CD4-positive, alpha-beta T cell treated with Interleukin-6 for 4 hours (primary cell): ENCODE measurements at regions not wholly inside any gene's neighbourhood (a gene's known extent, or its start where the extent isn't known, plus 50 kb on each side); places are given as distances from the start of the nearest gene placed in this dataset.
A peak's percentile ranks its signal among the peaks of the same experiment; 100 is the strongest.

ENCODE experiments used
- DNase-seq: peaks from one replicate; pipeline ENCODE4 v3.0.0-alpha.2; 2020; ENCODE audit warnings: mixed read lengths

DNA sequence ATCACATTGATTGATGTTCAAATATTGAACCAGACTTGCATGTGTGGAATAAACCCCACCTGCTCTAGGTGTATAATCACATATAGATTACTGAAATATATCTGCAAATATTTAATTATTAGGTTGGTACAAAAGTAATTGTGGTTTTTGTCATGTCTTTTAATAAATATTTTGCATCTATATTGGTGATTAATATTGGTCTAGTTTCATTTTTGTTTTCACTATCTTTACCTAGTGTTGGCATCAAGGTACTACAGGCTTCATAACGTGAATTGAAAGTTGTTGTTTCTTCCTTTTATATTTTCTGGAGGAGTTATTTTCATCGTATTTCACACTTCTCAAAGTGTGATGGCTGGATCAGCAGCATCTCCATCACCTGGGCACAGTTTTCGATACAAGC is 740.0 kb upstream of the TMEM132C start:
- DNase-seq, result no peak

- no peak for DNase-seq
Measured at GRCh38 chr12:127528551-127528950, 738.4 kb upstream of the TMEM132C start.

GRCh38 chr12:127531542-127531941 is 735.4 kb upstream of the TMEM132C start:
- no peak for DNase-seq

DNA sequence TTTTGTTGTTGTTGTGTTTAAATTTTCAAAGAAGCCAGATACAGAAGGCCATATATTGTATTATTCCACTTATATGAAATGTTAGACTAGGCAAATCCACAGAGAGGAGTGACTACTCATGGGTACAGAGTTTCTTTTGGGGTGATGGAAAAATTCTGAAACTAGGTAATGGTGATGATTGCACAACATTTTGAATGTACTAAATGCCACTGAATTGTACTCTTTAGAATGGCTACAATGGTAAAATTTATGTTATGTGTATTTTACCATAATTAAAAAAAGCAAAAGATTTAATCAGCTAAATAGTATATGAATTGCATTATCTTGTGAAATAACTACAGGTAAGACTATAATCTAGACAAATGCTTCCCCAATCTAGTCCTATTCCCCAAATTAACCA is 733.6 kb upstream of the TMEM132C start:
- DNase-seq, result no peak

GRCh38 chr12:127536833-127537428 is 730.0 kb upstream of the TMEM132C start:
- DNase-seq, result no peak

GRCh38 chr12:127538316-127538715 is 728.7 kb upstream of the TMEM132C start:
- no peak for DNase-seq

DNA sequence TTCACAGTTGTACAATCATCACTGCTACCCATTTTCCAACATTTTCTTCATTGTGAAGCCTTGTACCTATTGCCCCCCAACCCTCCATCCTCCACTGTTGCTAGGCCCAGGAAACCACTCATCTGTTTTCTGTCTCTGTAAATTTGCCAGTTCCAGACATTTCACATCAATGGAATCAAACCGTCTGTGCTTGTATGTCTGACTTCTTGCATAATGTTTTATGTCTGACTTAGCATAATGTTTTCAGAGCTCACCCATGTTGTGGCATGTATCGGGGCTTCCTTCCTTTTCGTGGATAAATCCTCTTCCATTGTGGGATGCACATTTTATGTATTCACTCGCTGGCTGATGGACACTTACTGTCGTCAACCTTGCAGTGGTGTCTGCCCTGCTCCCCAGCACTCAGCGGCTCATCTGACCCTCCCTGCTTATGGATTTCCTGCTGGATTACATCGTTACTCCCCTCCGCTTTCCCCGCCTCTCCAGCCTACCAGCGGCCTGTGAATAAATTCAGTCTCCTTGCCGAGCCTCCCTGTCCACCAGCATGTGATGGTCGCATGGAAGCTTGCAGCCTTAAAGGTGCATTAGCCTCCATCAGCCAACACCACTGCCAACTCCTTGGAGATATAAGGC is 727.6 kb upstream of the TMEM132C start:
- no peak for DNase-seq

DNA sequence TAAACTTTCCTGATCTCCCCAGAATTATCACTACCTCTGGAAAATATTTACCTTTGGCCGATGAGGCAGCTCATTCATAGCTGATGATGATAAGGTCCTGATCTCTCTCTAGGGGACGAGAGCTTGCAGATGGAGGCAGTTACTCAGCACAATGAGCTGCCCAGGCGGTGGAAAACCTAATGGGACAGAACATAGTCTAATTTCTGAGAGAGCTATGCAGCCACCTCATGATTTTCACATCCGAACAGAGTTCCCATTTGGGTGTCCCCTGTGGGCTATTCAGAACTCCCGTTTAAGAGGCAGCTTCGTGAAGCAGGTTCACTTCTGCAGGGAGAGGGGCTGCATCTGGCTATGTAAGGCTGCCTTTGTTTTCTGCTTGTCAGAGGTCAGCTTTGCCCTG is 724.6 kb upstream of the TMEM132C start:
- no peak for DNase-seq

DNA sequence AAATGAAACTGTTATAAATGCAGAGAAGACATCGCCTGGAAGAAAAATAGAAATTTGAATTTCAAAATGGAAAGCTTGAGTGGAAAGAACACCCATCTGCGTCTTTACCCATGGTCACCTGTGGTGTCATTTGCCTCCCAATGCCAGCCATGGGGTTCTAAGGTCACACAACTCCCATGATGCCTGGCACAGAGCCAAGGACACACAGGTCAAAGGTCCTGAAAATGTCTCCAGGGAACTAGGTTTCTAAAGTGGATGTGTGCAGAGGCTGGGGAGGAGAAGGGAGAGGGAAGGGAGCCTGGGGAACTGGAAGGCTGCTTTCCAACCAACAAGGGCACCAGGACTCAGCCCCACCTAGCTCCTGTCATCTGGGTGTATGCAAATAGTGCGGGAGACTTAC is 724.0 kb upstream of the TMEM132C start:
- no peak for DNase-seq

GRCh38 chr12:127546721-127547505 is 720.1 kb upstream of the TMEM132C start:
- no peak for DNase-seq

DNA sequence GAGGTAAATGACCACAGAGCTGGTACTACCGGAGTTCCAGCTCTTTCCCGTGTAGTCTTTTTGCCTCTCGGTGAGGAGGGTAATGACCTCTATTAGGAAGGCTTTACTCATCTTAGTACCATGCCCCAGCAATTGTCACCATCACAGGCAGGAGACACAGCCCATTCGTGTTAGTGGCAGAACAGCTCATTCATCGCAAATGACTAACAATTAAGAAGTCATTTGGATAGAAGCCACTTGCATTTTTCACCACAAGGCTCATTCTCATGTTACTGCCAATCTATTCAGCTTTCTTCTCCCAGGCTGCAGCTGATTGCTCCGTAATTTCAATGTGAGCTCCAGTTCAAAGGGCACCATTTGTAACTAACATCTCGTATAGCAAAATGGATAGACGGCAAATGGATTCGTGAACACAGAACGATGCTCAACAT is 718.8 kb upstream of the TMEM132C start:
- no peak for DNase-seq

DNA sequence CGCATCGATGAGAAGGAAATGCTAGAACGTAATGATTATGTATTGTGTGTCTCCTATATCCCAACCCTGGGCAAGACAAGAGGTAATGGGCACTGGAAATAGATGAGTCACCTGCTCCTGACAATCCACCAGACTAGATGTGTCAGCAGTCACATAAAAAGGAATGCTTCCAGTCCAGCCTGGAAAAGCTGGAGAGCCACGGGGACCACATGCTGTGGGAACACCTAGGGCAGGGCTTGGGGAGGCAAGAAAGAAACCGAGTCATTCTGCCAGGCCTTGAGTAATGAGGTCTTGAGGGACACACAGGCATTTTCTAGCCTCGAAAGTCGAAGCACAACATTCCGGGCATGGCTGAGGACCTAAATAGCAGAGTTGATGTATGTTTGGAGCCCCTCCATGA is 716.7 kb upstream of the TMEM132C start:
- no peak for DNase-seq

DNA sequence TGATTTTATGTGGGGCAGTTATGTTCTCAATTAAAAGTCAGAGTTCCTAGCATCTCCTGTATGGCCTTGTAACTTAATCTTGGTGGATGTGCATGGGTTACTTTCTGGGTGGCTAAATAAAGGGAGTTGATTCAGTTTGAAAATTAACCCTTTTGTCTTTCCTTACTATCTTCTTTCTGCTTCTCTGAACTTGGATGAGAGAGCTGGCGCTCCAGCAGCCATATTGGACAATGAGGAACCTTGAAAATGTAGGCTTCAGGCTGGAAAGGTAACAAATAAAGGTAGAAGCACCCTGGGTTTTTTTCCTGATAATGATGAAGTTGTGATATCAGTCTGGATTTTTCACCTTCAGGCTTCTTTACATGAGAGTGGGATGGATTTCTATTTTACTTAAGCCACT is 714.1 kb upstream of the TMEM132C start:
- DNase-seq, result no peak

DNA sequence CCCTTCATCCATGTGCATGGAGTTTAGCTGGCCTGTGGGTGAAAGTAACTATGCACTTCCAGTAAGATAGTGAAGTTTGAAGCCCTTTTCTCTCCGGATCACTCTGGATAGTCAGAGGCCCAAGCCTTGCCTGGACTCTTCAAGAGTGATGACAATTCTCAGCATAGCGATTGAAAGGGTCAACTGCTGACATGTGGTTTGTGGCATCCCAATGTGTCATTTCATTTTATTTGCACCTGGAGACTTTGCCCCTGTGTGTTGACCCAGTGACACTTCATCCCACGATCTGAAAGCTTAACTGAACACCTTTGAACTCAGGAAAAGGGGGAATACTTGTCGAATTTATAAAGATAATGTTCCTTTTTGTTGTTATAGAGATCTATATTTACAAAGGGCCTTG is 711.9 kb upstream of the TMEM132C start:
- DNase-seq, result no peak

DNA sequence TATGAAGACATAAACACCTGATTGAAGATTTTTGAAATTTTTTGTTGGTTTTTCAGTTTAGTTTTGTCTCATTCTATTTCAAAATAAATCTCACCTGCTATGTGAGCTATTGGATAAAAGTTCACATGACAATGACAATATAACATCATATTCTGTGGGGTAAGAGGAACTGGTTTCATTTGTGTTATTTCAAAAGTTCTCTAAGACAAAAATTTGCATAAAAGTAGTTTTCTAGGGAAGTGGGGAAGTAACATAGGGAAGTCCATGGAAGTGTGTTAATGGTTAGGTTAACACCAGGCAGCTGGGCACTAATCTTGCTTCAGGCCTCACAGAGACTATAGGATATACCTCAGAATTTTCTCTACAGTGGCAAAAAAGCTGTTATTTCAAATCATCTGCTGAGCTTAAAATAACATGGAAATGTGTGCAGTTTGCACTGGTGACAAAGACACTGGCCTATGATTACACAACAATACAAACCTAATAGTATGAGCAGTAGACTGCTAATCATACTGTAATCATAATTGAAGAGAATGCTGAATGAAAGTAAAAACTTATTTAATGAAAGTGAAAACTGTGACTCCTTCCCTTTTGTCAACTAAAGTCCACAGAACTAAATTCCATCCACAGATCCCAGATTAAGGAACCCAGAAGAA is 710.6 kb upstream of the TMEM132C start:
- DNase-seq, result no peak

- DNase-seq, result no peak
Measured at GRCh38 chr12:127558361-127558760, 708.6 kb upstream of the TMEM132C start.

- peak; percentile 40 for DNase-seq
Measured at GRCh38 chr12:127559349-127560040, 707.5 kb upstream of the TMEM132C start.

- DNase-seq, result no peak
Measured at GRCh38 chr12:127560041-127560478, 706.9 kb upstream of the TMEM132C start.

- no peak for DNase-seq
Measured at GRCh38 chr12:127562816-127563215, 704.2 kb upstream of the TMEM132C start.

- no peak for DNase-seq
Measured at GRCh38 chr12:127565241-127565640, 701.7 kb upstream of the TMEM132C start.

DNA sequence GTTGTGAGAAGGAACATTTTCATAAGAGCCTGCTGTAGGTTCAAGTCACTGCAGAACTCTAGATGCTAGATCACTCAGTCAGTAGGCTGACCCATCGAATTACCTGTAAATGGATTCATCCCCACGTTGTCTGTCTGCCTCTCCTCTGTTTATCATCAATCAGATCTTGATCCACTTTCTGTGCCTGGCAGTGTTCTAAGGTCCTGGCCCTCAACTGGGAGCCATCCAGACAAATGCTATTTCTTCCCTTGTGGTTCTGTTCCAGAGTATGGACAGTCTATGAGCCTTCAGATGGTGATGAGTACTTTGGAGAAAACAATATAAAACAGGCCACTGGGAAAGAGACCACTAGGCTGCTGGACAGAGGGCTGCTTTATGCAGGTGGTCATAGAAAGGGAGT is 699.4 kb upstream of the TMEM132C start:
- no peak for DNase-seq

DNA sequence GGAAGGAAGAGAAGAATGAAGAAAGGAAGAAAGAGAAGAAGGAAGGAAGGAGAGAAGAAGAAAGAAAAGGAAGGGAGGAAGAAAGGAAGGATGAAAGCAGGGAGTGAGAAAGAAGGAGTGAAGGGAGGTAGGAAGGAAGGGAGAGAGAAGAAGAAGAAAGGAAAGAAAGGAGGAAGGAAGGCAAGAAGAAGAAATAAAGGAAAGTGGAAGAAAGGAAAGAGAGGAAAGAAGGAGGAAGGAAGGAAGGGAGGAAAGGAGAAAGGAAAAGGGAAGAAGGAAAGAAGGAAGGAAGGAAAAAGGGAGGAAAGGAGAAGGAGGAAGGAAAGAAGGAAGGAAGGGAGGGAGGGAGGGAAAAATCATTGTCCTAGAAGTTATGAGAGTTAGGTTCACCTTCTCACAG is 696.6 kb upstream of the TMEM132C start:
- DNase-seq, result no peak

DNA sequence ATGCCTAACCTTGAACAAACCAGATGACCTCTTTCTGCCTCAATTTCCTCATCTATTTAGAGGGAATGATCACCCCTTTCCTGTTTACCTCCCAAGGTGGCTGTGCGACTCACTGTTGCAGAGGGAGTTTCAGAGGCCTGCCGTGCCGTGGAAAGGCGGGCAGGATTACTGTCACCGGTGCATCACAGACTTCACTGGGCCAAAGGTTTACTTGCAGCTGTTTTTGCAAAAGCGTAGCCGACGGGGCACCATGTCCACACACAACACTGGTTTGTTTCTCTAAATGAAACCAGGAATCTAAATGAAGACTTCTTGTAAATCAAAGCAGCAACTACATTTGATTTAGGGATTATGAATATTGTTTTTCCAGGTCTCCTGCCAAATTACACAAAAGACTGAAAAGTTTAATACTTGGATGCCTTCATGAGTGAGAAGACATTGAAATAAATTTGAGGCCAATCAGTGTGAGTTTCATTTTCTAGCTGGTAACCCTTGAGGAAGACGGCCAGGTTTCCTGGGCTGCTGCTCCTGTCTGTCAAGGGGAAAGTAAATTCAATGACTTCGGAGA is 696.1 kb upstream of the TMEM132C start:
- DNase-seq, result no peak
